ENCODE measurements at regions not wholly inside any gene's neighbourhood (a gene's known extent, or its start where the extent isn't known, plus 50 kb on each side); places are given as distances from the start of the nearest gene placed in this dataset.

- TF ChIP-seq ZNF274 (IDR thresholded peaks at IDR 0.05; ENCODE audit: low read depth, low read length) (no peak), SUZ12 (IDR thresholded peaks at IDR 0.05; ENCODE audit: extremely low read depth, insufficient read depth, insufficient read length) (no peak), YY1 (IDR thresholded peaks at IDR 0.05; ENCODE audit: insufficient read depth, insufficient read length) (no peak)
Observed at GRCh38 chr1:58901008-58901407, 117.2 kb upstream of the JUN start.
